Fibroblast of lung (primary cell): ENCODE measurements at regions not wholly inside any gene's neighbourhood (a gene's known extent, or its start where the extent isn't known, plus 50 kb on each side); places are given as distances from the start of the nearest gene placed in this dataset.

Experiments used
- DNase-seq, 2 donors: peaks; one replicate each; pipeline versions ENCODE4 v3.0.0 to v3.0.0-alpha.2; 2010; ENCODE audit warnings: low read depth in 2 of 2
- H2AFZ ChIP-seq: 2 replicates; pipeline ENCODE4 v1.5.1; 2012; ENCODE audit warnings: low read length, control low read depth, inconsistent platforms
- H3K27ac ChIP-seq: 2 replicates; pipeline ENCODE4 v1.5.1; 2011; ENCODE audit warnings: low read length, control low read depth; ENCODE audit not compliant: insufficient read depth
- H3K27me3 ChIP-seq: 2 replicates; pipeline ENCODE4 v1.5.1; 2011; ENCODE audit warnings: mild to moderate bottlenecking, low read length; ENCODE audit not compliant: control insufficient read depth, insufficient read depth
- H3K36me3 ChIP-seq: 2 replicates; pipeline ENCODE4 v1.5.1; 2011; ENCODE audit warnings: low read length; ENCODE audit not compliant: control insufficient read depth, insufficient read depth
- H3K4me1 ChIP-seq: 2 replicates; pipeline ENCODE4 v1.5.1; 2011; ENCODE audit warnings: low read length; ENCODE audit not compliant: control insufficient read depth, insufficient read depth; ENCODE audit errors: extremely low read depth
- H3K4me2 ChIP-seq: 2 replicates; pipeline ENCODE4 v1.5.1; 2011; ENCODE audit warnings: low read length, control low read depth; ENCODE audit not compliant: insufficient read depth; ENCODE audit errors: extremely low read depth
- H3K4me3 ChIP-seq, 4 experiments: fragments of 200-600 bp in 1 of 4; sonication (generic) in 1 of 4; replicated peaks in 1 of 4; 2 replicates each; pipeline ENCODE4 v1.5.1; 2011 to 2016; ENCODE audit warnings: low read length in 4 of 4, low read depth in 3 of 4, mild to moderate bottlenecking in 3 of 4, control low read depth in 2 of 4, inconsistent platforms in 1 of 4, mixed read lengths in 1 of 4; ENCODE audit not compliant: insufficient read depth in 1 of 4; ENCODE audit errors: control extremely low read depth in 1 of 4
- H3K79me2 ChIP-seq: 2 replicates; pipeline ENCODE4 v1.5.1; 2012; ENCODE audit warnings: mild to moderate bottlenecking, low read length, inconsistent platforms; ENCODE audit not compliant: control insufficient read depth, insufficient read depth
- H3K9ac ChIP-seq: 2 replicates; pipeline ENCODE4 v1.5.1; 2011; ENCODE audit warnings: mild to moderate bottlenecking, low read length, control low read depth; ENCODE audit not compliant: insufficient read depth
- H3K9me3 ChIP-seq: 2 replicates; pipeline ENCODE4 v1.5.1; 2012; ENCODE audit warnings: low read depth, low read length; ENCODE audit not compliant: control insufficient read depth, insufficient read depth
- H4K20me1 ChIP-seq: 2 replicates; pipeline ENCODE4 v1.5.1; 2011; ENCODE audit warnings: low read length; ENCODE audit not compliant: control insufficient read depth, insufficient read depth; ENCODE audit errors: extremely low read depth
- CTCF ChIP-seq, 2 donors: IDR thresholded peaks in 1 of 2; conservative IDR thresholded peaks in 1 of 2; 1 replicate in 1 of 2; 2 replicates in 1 of 2; pipeline ENCODE4 v1.5.1; 2011 to 2012; ENCODE audit warnings: low read length in 2 of 2, control low read depth in 1 of 2, inconsistent platforms in 1 of 2, low read depth in 1 of 2, mild to moderate bottlenecking in 1 of 2
- EZH2 ChIP-seq: IDR thresholded peaks from 2 replicates; pipeline ENCODE4 v1.5.1; 2012; ENCODE audit warnings: low read length, control low read depth, mild to moderate bottlenecking; ENCODE audit errors: missing control alignments

- TF ChIP-seq CTCF (conservative IDR thresholded peaks at IDR 0.05 in 1 of 2, IDR thresholded peaks at IDR 0.05 in 1 of 2; ENCODE audit: low read depth in 1 of 2, low read length in 2 of 2) (no peak), EZH2 (no peak)
- H3K36me3 ChIP-seq, result no peaks in the 10 kb centered on the region
- H3K4me3 ChIP-seq, result no peak overlapping the region
- no peak overlapping the region for H3K9ac ChIP-seq
- H3K9me3 ChIP-seq, result no peaks in the 10 kb centered on the region
- H3K4me2 ChIP-seq, result no peak overlapping the region
- no peak overlapping the region for H2AFZ ChIP-seq
- no peaks in the 10 kb centered on the region for H3K79me2 ChIP-seq
- no peak for DNase-seq
- H3K27me3 ChIP-seq, result no peaks in the 10 kb centered on the region
- no peaks in the 10 kb centered on the region for H3K4me1 ChIP-seq
- H4K20me1 ChIP-seq, result no peaks in the 10 kb centered on the region
- no peak overlapping the region for H3K27ac ChIP-seq
These were observed 989.0 kb downstream of the PLA2G4A start for GRCh38 chr1:187817782-187818181.

DNA sequence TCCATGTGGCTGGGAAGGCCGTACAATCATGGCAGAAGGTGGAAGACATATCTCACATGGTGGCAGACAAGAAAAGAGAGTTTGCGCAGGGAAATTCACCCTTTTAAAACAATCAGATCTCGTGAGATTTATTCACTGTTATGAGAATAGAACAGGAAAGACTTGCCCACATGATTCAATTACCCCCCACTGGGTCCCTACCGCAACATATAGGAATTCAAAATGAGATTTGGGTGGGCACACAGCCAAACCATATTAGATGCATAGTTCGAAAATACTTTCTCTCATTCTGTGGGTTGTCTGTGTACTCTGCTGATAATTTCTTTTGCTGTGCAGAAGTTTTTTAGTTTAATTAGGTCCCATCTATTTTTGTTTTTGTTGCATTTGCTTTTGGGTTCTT is 990.3 kb downstream of the PLA2G4A start:
- H3K79me2 ChIP-seq, result no peaks in the 10 kb centered on the region
- TF ChIP-seq CTCF (conservative IDR thresholded peaks at IDR 0.05 in 1 of 2, IDR thresholded peaks at IDR 0.05 in 1 of 2; ENCODE audit: low read depth in 1 of 2, low read length in 2 of 2) (no peak), EZH2 (no peak)
- H2AFZ ChIP-seq, result no peak overlapping the region
- no peaks in the 10 kb centered on the region for H3K9me3 ChIP-seq
- H3K36me3 ChIP-seq, result no peaks in the 10 kb centered on the region
- no peak overlapping the region for H3K4me2 ChIP-seq
- no peaks in the 10 kb centered on the region for H3K4me1 ChIP-seq
- no peak overlapping the region for H3K4me3 ChIP-seq
- H3K27ac ChIP-seq, result no peak overlapping the region
- H3K27me3 ChIP-seq, result no peaks in the 10 kb centered on the region
- H4K20me1 ChIP-seq, result no peaks in the 10 kb centered on the region
- no peak overlapping the region for H3K9ac ChIP-seq
- no peak for DNase-seq

GRCh38 chr1:187836557-187836956 is 1007.8 kb downstream of the PLA2G4A start:
- Histone ChIP-seq H3K27me3 (no peaks in the 10 kb centered on the region), H2AFZ (no peak overlapping the region), H3K9me3 (no peaks in the 10 kb centered on the region), H3K4me2 (no peak overlapping the region), H3K79me2 (no peaks in the 10 kb centered on the region), H3K4me3 (no peak overlapping the region), H3K9ac (no peak overlapping the region), H4K20me1 (no peaks in the 10 kb centered on the region), H3K4me1 (no peaks in the 10 kb centered on the region), H3K27ac (no peak overlapping the region), H3K36me3 (no peaks in the 10 kb centered on the region)
- TF ChIP-seq EZH2, result no peak
- TF ChIP-seq CTCF (conservative IDR thresholded peaks at IDR 0.05 in 1 of 2, IDR thresholded peaks at IDR 0.05 in 1 of 2; ENCODE audit: low read depth in 1 of 2, low read length in 2 of 2), result no peak
- no peak for DNase-seq
